Glomerular endothelial cell (primary cell): ENCODE measurements at regions not wholly inside any gene's neighbourhood (a gene's known extent, or its start where the extent isn't known, plus 50 kb on each side); places are given as distances from the start of the nearest gene placed in this dataset.

Experiments
- DNase-seq: peaks from one replicate; pipeline ENCODE4 v3.0.0-alpha.2; 2011; ENCODE audit warnings: low read depth, low spot score; ENCODE audit errors: extremely low read depth

DNA sequence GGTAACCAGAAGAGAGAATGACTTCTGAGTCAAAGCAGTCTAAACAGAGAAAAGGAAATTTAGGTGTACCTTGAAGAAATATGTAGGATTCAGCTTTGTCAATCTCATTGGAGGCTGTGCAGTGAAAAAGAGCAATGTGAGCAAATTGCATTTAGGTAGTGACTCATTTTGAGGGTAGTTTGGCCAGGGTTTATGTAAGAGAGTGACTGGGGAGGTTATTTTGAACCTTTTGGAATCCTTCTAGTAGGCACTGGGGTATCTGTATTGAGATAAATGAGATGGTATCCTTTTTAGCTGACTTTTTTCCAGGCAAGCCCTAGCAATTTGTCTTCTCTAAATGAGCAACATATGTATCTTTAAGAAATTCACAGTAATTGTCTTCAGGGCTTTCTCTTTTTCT is 95.9 kb downstream of the DISP1 start:
- no peak for DNase-seq

DNA sequence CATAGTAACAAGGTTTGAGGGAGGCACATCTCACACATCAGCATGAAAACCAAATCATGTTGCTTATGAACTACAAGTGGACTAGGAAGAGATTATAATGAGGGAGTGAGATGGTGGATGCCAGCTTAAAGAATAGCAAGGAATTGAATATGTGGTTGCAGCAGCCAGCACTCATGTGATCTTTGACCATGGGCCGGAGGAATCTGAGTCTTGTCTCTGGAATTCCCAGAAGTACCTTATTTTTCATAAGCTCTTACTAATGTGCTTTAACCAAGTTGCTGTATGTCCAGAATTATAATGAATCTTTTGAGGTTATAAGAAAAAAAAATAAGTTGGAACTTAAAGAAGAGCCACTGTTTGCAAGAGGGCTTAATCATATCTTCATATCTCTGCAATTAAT is 97.0 kb downstream of the DISP1 start:
- DNase-seq: no peak

DNA sequence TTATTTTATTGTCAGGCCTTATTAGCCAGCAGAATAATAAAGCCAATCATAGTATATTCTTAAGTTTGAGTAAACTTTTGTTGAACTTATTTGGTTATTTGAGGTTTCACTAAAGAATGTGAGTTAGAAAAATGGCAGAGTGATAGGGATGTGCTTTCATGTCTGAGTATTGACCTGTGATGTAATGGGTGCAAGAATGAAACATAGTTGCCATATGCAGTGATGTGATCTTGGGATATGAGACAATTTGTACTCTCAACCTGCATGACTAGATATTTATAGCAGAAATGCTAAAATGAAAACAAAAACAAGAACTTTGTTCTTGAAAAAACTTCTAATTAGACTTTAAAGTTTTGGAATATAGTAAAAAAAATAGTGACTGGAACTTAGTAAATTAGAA is 97.9 kb downstream of the DISP1 start:
- DNase-seq: no peak

DNA sequence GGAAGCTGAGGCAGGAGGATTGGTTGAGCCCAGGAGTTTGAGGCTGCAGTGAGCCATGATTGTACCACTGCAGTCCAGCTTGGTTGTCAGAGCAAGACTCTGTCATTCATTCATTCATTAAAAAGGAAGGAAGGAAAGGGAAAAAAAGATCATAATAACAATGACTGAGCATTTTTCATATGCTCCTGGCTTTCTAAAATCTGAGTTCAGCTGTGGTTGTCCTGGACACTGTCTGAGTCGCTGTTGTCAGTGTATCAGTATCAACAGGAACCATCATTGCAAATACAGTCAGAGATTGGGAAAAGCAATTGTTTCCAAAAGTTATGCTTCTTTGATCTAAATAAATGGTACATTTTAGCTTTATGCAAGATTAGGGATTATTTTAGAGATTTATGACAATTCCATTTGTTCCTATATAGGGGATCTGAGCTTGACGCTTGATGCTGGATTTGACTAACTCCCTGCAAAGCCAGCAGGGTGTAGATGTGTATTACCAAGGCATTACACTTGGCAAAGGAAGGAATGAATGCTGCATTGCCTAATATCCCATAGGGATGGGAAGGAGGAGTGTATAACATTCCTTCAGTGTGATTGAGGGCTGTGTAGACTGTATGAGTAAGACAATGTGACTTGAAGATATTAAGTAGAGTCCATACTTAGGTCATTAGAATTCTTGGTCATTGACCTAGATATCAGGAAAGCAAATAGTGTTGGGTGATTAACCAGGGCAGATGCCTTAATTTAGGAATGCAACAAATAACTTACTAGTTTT is 100.2 kb downstream of the DISP1 start:
- DNase-seq: no peak

GRCh38 chr1:222916100-222916499 is 101.3 kb downstream of the DISP1 start:
- no peak for DNase-seq

DNA sequence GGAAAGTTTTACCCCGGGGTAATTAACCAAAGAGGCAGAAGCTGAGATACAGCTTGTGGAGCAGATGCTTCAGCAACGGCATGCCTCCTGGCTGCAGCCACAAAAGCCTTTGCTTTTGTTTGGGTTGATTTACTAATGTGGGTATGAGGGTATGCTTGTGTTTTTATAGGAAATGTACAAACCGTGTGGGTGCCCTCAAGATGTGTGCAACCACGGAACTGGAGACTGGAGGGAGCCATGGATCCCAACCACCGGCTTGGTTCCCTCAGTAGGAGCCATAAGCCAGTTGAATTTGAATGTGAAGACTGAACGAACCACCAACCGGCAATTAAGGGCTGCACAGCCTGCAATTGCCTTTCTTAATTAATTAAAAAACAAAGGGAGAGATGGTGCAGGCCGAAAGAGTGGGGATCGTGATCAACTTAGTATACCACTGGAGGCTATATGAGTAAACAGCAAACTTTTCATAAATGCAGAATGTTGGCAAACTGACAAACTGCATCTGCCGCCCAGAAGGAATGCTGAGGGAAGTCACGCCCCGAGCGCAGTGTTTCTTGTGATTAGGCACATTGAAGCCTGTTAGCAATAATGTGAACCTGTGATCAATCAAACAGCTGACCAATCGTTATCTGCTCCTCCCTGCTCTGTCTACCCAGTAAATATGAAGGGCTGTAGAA is 104.1 kb downstream of the DISP1 start:
- no peak for DNase-seq

DNA sequence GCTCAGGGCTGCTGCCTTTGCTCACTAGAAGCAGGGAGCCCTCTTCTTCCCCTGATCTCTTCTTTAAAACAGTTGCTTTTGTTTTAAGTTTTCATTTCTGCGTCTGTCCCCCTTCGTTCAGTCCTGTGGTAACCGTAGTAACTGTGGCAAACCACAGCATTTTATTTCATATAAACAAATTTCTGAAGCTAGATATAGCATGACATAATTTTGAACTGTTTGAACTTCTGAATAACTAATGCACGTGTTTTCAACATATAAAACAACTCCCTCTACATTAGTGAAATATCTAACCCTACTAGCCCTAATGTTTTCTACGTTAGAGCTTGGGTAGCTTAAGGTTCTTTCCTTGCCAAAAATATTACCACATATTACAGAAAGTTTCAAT is 104.6 kb downstream of the DISP1 start:
- DNase-seq: no peak

DNA sequence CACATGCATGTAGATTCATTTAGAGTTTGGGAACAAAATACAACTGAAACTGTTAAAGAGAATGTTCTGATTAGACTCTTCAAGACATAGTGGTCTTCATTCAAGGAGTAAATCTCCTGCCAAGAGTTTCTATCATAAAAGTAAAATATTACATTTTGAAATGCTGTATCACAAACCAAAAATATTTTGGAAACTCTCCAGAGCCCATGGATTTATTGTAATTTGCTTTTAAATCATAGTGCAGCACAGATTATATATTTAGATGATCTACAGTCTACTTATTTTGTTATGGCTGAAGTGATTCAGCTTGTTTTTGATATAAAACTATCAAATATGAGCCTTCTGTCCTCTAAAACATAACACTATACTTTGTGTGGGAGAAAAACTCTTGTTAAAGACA is 105.3 kb downstream of the DISP1 start:
- no peak for DNase-seq

DNA sequence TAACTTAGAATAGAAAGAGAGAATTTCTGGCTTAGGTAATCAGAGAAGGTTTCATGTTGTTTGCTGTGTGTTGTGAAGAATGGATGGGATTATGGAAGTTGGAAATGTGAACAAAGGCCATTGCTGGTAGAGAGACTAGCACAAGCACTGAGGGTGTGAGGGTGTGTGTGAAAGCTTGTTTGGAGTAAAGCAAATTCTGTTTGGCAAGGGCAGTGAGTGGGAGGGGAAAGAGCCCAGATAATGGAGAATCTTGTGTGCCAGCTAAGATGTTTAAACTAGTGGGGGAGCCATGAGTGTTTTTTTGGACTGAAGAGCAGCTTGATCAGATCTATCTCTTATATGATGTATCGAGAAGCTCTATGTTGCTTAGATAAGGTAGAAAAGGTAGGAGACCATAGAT is 107.1 kb downstream of the DISP1 start:
- DNase-seq: no peak

GRCh38 chr1:222923506-222923905 is 108.7 kb downstream of the DISP1 start:
- DNase-seq: no peak

GRCh38 chr1:222924136-222924706 is 109.4 kb downstream of the DISP1 start:
- DNase-seq: no peak

GRCh38 chr1:222926566-222926965 is 111.7 kb downstream of the DISP1 start:
- DNase-seq: no peak

DNA sequence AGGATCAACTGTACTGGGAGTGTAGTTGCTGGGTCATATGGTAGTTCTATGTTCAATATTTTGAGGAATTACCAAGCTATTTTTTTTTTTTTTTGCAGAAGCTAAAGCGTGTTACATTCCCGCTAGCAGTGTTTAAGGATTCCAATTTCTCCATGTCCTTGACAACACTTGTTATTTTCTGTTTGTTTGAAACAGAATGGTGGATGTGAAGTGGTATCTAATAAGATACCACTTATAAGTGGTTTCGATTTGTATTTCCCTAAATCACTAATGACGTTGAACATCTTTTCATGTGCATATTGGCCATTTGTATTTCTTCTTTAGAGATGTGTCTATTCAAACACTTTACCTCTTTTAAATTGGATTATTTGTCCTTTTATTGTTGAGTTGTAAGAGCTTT is 112.2 kb downstream of the DISP1 start:
- DNase-seq: no peak

DNA sequence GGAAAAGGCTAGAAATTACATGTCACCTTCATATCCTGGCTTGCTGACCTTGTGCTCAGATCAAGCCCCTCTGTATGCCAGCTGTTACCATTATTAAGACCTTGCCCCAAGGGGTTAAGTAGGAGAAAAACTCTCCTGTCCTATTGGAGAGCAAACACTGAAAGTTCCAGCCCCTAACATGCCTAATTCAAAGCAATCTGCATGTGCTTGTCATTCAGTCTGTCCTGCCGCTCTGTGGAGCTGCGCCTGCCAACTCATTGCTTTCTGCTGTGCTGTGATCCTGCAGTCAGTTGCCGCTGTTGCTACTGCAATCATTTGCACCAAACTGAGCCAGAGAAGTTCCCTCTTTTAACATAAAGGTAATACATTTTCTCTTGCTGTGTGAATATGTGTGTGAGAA is 113.4 kb downstream of the DISP1 start:
- no peak for DNase-seq

DNA sequence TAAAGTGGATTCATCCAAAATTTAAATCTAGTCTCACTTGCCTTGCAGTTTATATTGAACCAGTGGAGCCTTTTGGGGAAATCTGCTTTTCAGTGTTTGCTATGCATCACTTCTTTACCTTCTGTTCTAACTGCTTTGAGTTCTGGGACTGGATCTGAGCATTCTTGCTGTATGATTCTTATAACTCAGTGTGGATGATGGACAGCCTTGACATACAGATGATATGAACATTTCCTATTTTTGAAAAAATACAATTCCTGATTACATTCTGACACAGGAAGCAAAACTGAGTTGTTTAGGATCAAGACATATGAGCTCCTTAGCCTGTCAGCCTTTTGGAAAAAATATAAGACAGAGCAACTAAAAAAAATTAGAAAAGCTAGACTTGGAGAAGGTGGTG is 115.2 kb downstream of the DISP1 start:
- no peak for DNase-seq

DNA sequence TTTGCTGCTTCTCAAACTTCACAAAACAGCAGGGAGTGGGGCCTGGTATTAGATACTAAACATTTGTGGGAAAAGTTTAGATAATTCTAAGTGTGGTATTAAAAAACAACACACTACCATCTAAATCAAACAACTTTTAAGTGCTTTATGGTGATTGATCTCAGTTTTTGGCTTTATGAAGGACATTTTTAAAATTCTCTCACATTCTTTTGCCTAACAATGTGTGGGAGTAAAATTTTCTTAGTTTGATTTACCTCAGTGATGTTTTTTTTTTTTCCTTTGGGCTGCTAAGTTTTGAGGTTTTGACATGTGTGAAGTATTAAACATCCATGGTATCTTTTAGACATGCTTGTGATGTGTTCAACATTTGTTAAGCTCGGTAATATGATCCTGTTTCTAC is 116.2 kb downstream of the DISP1 start:
- no peak for DNase-seq

DNA sequence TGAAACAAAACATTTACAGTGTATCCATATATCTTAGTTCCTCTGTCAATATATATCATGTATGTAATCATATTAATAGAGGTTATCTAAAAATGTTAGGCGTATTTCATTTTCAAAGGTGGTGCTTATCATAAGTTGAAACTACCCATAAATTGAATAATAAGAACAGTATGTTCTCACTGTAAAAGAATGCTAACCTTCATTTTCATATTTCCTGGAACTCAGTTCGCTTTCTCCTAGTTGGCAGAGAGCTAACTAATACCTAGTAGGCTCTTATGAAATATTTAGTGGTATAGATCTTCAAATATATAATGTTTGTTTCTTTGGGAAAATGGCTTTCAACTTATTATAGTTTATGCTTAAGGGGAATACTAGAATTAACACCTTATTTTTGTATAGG is 118.4 kb downstream of the DISP1 start:
- DNase-seq: no peak

DNA sequence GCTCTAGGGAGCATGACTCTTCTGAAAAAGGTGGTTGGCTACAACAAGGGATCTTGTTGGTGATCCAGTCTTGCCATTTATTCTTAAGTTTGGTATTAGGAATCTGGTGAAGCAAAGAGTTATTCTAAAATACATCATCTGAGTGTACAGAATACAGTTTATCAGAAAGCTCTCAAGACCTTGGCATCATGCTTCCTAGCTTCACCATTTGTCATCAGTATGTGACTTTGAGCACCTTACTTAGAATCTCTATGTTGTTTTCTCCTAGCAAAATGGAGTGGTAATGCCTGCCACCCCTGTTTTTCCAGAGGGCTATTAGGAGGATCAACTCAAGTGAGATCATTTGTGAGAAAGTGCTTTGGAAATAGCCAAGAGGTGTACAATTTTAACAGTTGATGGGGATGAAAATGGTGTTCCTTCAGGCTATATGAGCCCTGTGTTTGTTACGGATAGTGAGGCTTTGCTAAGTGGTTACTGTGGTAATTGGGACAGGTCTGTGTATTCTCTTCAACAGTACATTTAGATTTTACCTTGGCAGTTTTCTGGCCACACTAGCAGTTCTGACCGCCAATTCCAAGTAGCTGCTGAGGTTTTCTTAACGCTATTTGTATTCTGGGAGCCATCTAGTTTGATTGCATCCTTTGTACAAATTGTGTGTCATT is 120.5 kb downstream of the DISP1 start:
- no peak for DNase-seq

GRCh38 chr1:222936042-222936441 is 121.2 kb downstream of the DISP1 start:
- DNase-seq: no peak

DNA sequence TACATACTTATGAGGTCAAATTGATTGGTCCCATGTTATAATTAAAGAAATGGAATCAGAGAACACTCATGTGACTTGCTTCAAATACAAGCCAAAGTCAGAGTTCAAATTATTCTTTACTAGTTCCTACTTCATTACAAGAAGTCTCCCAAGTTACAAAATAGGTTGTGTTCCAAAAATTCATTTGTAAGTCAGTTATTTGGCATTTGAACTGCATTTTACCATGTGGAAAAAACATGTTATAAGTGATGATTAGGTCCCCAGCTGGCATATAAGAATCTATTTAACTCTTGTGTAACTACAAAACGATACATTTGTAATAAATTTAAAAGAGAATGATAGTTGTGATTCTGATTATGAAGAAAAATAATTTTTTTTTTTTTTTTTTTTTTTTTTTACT is 124.1 kb downstream of the DISP1 start:
- DNase-seq: no peak

DNA sequence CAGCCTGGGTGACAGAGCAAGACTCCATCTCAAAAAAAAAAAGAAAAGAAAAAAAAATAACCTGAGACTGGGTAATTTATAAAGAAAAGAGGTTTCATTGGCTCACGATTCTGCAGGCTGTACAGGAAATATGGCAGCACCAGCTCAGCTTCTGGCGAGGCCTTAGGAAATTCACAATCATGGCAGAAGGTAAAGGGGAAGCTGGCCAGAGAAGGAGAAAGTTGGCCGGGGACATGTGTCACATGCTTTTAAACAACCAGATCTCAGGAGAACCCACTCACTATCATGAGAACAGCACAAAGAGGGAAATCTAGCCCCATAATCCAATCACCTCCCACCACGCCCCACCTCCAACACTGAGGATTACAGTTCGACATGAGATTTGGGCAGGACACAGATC is 125.3 kb downstream of the DISP1 start:
- no peak for DNase-seq

DNA sequence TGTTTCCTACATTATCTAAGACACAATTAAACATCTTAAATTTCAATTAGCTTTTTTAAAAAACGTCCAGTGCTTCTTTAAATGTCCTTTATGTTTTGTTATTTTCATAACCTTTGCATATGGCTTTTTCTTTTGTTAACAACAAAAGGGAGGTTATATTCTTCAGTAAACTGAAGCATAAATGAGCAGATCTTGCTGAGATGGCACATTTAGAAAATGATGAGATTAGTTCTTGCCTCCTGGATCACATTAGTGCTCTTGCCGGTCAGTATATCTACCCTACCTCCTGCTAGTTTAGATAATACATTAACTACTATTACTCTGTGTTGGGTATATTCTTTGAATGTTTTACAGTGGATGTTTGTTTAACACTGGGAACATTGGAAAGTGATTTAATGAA is 126.1 kb downstream of the DISP1 start:
- no peak for DNase-seq
